Fibroblast of lung (primary cell): ENCODE measurements at regions not wholly inside any gene's neighbourhood (a gene's known extent, or its start where the extent isn't known, plus 50 kb on each side); places are given as distances from the start of the nearest gene placed in this dataset.

ENCODE experiments used
- DNase-seq, 2 donors: peaks; one replicate each; pipeline versions ENCODE4 v3.0.0 to v3.0.0-alpha.2; 2010; ENCODE audit warnings: low read depth in 2 of 2
- H2AFZ ChIP-seq: 2 replicates; pipeline ENCODE4 v1.5.1; 2012; ENCODE audit warnings: low read length, control low read depth, inconsistent platforms
- H3K27ac ChIP-seq: 2 replicates; pipeline ENCODE4 v1.5.1; 2011; ENCODE audit warnings: low read length, control low read depth; ENCODE audit not compliant: insufficient read depth
- H3K27me3 ChIP-seq: 2 replicates; pipeline ENCODE4 v1.5.1; 2011; ENCODE audit warnings: mild to moderate bottlenecking, low read length; ENCODE audit not compliant: control insufficient read depth, insufficient read depth
- H3K36me3 ChIP-seq: 2 replicates; pipeline ENCODE4 v1.5.1; 2011; ENCODE audit warnings: low read length; ENCODE audit not compliant: control insufficient read depth, insufficient read depth
- H3K4me1 ChIP-seq: 2 replicates; pipeline ENCODE4 v1.5.1; 2011; ENCODE audit warnings: low read length; ENCODE audit not compliant: control insufficient read depth, insufficient read depth; ENCODE audit errors: extremely low read depth
- H3K4me2 ChIP-seq: 2 replicates; pipeline ENCODE4 v1.5.1; 2011; ENCODE audit warnings: low read length, control low read depth; ENCODE audit not compliant: insufficient read depth; ENCODE audit errors: extremely low read depth
- H3K4me3 ChIP-seq, 4 experiments: fragments of 200-600 bp in 1 of 4; sonication (generic) in 1 of 4; replicated peaks in 1 of 4; 2 replicates each; pipeline ENCODE4 v1.5.1; 2011 to 2016; ENCODE audit warnings: low read length in 4 of 4, low read depth in 3 of 4, mild to moderate bottlenecking in 3 of 4, control low read depth in 2 of 4, inconsistent platforms in 1 of 4, mixed read lengths in 1 of 4; ENCODE audit not compliant: insufficient read depth in 1 of 4; ENCODE audit errors: control extremely low read depth in 1 of 4
- H3K79me2 ChIP-seq: 2 replicates; pipeline ENCODE4 v1.5.1; 2012; ENCODE audit warnings: mild to moderate bottlenecking, low read length, inconsistent platforms; ENCODE audit not compliant: control insufficient read depth, insufficient read depth
- H3K9ac ChIP-seq: 2 replicates; pipeline ENCODE4 v1.5.1; 2011; ENCODE audit warnings: mild to moderate bottlenecking, low read length, control low read depth; ENCODE audit not compliant: insufficient read depth
- H3K9me3 ChIP-seq: 2 replicates; pipeline ENCODE4 v1.5.1; 2012; ENCODE audit warnings: low read depth, low read length; ENCODE audit not compliant: control insufficient read depth, insufficient read depth
- H4K20me1 ChIP-seq: 2 replicates; pipeline ENCODE4 v1.5.1; 2011; ENCODE audit warnings: low read length; ENCODE audit not compliant: control insufficient read depth, insufficient read depth; ENCODE audit errors: extremely low read depth
- EZH2 ChIP-seq: IDR thresholded peaks from 2 replicates; pipeline ENCODE4 v1.5.1; 2012; ENCODE audit warnings: low read length, control low read depth, mild to moderate bottlenecking; ENCODE audit errors: missing control alignments
- TF ChIP-seq, protein P1 (sequence below), 2 donors: IDR thresholded peaks in 1 of 2; conservative IDR thresholded peaks in 1 of 2; 1 replicate in 1 of 2; 2 replicates in 1 of 2; pipeline ENCODE4 v1.5.1; 2011 to 2012; ENCODE audit warnings: low read length in 2 of 2, control low read depth in 1 of 2, inconsistent platforms in 1 of 2, low read depth in 1 of 2, mild to moderate bottlenecking in 1 of 2

DNA sequence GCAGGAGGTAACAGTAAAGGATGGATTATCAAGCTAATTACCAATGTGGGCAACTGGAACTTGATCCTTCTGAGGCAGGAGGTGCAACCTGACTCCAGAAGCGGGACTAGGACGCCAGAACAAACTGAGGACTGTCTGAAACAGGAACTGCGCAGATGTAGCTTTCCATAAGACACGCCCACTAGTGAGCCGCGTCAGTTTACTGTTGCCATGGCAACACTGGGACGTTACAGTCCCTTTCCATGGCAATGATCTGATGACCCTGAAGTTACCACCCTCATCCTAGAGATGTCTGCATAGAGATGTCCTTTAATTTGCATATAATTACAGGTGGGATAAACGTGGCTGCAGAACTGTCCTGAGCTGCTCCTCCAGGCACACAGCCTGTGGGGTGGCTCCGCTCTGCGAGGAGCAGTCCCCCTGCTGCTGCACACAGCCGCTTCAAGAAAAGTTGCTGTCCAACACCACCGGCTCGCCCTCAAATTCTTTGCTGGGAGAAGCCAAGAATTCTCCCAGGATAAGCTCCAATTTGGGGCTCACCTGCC lies 816.6 kb downstream of the UQCRFS1 start:
- Histone ChIP-seq H3K4me1 (no peaks in the 10 kb centered on the region), H3K36me3 (no peaks in the 10 kb centered on the region), H4K20me1 (no peaks in the 10 kb centered on the region), H2AFZ (no peak overlapping the region), H3K79me2 (no peaks in the 10 kb centered on the region), H3K9me3 (no peaks in the 10 kb centered on the region), H3K27ac (no peak overlapping the region), H3K9ac (no peak overlapping the region), H3K27me3 (no peaks in the 10 kb centered on the region), H3K4me3 (no peak overlapping the region), H3K4me2 (no peak overlapping the region)
- no peak for TF ChIP-seq EZH2
- TF ChIP-seq, protein P1, sequence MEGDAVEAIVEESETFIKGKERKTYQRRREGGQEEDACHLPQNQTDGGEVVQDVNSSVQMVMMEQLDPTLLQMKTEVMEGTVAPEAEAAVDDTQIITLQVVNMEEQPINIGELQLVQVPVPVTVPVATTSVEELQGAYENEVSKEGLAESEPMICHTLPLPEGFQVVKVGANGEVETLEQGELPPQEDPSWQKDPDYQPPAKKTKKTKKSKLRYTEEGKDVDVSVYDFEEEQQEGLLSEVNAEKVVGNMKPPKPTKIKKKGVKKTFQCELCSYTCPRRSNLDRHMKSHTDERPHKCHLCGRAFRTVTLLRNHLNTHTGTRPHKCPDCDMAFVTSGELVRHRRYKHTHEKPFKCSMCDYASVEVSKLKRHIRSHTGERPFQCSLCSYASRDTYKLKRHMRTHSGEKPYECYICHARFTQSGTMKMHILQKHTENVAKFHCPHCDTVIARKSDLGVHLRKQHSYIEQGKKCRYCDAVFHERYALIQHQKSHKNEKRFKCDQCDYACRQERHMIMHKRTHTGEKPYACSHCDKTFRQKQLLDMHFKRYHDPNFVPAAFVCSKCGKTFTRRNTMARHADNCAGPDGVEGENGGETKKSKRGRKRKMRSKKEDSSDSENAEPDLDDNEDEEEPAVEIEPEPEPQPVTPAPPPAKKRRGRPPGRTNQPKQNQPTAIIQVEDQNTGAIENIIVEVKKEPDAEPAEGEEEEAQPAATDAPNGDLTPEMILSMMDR (conservative IDR thresholded peaks at IDR 0.05 in 1 of 2, IDR thresholded peaks at IDR 0.05 in 1 of 2; ENCODE audit: low read depth in 1 of 2, low read length in 2 of 2): no peak
- DNase-seq: no peak

DNA sequence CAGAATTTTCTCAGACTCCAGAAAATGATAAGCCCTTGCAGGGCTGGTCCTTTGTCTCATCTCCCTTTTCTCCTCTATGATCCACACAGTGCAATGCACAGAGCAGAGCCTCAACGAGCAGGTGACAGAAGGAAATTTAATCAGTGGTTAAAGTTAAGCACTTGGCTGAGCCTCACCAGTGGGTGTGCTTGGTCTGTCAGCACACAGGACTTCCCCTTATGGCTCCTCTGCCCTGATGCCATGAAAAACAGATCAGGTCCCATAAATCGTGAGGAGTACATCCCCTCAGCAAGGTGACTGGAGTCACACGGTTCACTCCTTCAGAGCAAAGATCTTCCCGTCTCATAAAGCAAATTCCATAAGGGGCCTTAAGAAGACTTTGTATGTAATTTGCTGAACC lies 818.2 kb downstream of the UQCRFS1 start:
- Histone ChIP-seq H3K9me3 (no peaks in the 10 kb centered on the region), H3K79me2 (no peaks in the 10 kb centered on the region), H3K27ac (no peak overlapping the region), H2AFZ (no peak overlapping the region), H3K4me2 (no peak overlapping the region), H3K36me3 (no peaks in the 10 kb centered on the region), H3K4me3 (no peak overlapping the region), H3K9ac (no peak overlapping the region), H3K27me3 (no peaks in the 10 kb centered on the region), H3K4me1 (no peaks in the 10 kb centered on the region), H4K20me1 (no peaks in the 10 kb centered on the region)
- no peak for DNase-seq
- TF ChIP-seq, protein P1 (conservative IDR thresholded peaks at IDR 0.05 in 1 of 2, IDR thresholded peaks at IDR 0.05 in 1 of 2; ENCODE audit: low read depth in 1 of 2, low read length in 2 of 2): no peak
- TF ChIP-seq EZH2: no peak

DNA sequence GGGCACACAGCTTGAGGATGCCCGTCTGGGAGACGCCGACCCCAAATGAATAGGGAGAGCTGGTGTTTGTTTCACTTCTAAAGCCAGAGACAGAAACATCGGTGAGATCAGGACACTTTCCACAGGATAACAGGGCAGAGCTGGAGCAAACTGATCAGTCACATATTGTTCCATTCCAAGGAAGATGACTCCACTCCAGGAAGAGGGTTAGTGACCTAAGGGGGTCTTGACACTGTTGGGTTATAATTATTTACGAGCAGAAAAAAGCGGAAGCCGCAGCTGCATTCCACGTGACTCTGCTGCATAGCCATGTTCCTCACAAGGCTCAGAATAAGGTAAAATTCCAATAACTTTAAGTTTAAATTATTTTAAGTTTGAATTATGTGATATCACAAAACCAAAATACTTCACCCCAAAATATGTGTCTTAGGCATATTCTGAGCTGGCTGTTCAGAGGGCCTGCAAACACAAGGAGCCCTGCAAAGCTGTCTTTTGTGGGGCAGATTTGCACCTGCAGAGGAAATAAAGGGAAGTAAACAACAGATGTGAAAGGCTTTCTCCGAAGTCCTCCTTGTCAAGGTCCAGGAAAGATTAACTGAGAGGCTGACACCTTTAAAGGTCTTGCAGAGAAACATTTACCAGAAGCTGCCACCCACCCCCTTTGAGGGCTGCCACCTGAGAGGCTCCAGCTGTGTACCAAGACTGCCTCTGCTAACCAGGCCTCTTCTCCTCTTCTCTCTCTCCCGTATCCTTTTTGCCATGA lies 819.2 kb downstream of the UQCRFS1 start:
- no peak for DNase-seq

More for the DNA sequence above, 819.2 kb downstream of the UQCRFS1 start:
- no peak overlapping the region for H3K4me2 ChIP-seq
- no peak overlapping the region for H3K9ac ChIP-seq
- no peaks in the 10 kb centered on the region for H3K36me3 ChIP-seq
- no peaks in the 10 kb centered on the region for H3K79me2 ChIP-seq
- no peaks in the 10 kb centered on the region for H3K9me3 ChIP-seq
- H3K4me1 ChIP-seq: no peaks in the 10 kb centered on the region
- no peaks in the 10 kb centered on the region for H3K27me3 ChIP-seq
- no peak for TF ChIP-seq EZH2
- TF ChIP-seq, protein P1 (conservative IDR thresholded peaks at IDR 0.05 in 1 of 2, IDR thresholded peaks at IDR 0.05 in 1 of 2; ENCODE audit: low read depth in 1 of 2, low read length in 2 of 2): no peak
- H2AFZ ChIP-seq: no peak overlapping the region
- no peak overlapping the region for H3K27ac ChIP-seq
- H3K4me3 ChIP-seq: no peak overlapping the region
- no peaks in the 10 kb centered on the region for H4K20me1 ChIP-seq
